Hepatocyte (in vitro differentiated cells): ENCODE measurements at regions not wholly inside any gene's neighbourhood (a gene's known extent, or its start where the extent isn't known, plus 50 kb on each side); places are given as distances from the start of the nearest gene placed in this dataset.

Experiments used
- CTCF ChIP-seq: fragments of 200-600 bp; sonication (generic); IDR thresholded peaks from 2 replicates; pipeline ENCODE4 v1.5.1; 2016; ENCODE audit warnings: antibody characterized with exemption, mild to moderate bottlenecking; ENCODE audit not compliant: poor library complexity
- EZH2 ChIP-seq: fragments of 200-600 bp; sonication (generic); IDR thresholded peaks from 2 replicates; pipeline ENCODE4 v1.6.1; 2016; ENCODE audit warnings: antibody characterized with exemption, mild to moderate bottlenecking, borderline replicate concordance
- EZH2phosphoT487 ChIP-seq: fragments of 200-600 bp; sonication (generic); IDR thresholded peaks from one replicate; pipeline ENCODE4 v1.6.1; 2018; ENCODE audit warnings: antibody characterized with exemption, mild to moderate bottlenecking, low read depth, moderate library complexity; ENCODE audit not compliant: unreplicated experiment, severe bottlenecking

GRCh38 chr6:144931172-144932035, 646.3 kb downstream of the UTRN start:
- peak; percentile 67 for TF ChIP-seq CTCF
- no peak for TF ChIP-seq EZH2
- no peak for TF ChIP-seq EZH2phosphoT487
